ENCODE measurements at regions not wholly inside any gene's neighbourhood (a gene's known extent, or its start where the extent isn't known, plus 50 kb on each side); places are given as distances from the start of the nearest gene placed in this dataset.

- no peak overlapping the region for H4K8ac ChIP-seq (ENCODE audit: extremely low read depth, insufficient read depth, low read length)
- H3K4me1 ChIP-seq (replicated peaks in 1 of 4; ENCODE audit: control insufficient read depth in 3 of 4, insufficient read depth in 4 of 4, low read length in 3 of 4), result no peaks in the 10 kb centered on the region; a peak in 1 of 7 replicates
- TF ChIP-seq TBP (IDR thresholded peaks at IDR 0.05; ENCODE audit: low read depth, low read length), result no peak
- no peak for TF ChIP-seq CTBP2 (IDR thresholded peaks at IDR 0.05; ENCODE audit: borderline replicate concordance, insufficient read depth, insufficient read length, low read length)
- no peak for TF ChIP-seq KDM1A (IDR thresholded peaks at IDR 0.05; ENCODE audit: borderline replicate concordance, low read length)
- no peak for TF ChIP-seq NANOG (IDR thresholded peaks at IDR 0.05; ENCODE audit: insufficient read depth, low read depth, low read length, poor library complexity, severe bottlenecking)
- no peak for TF ChIP-seq HDAC2 (IDR thresholded peaks at IDR 0.05; ENCODE audit: borderline replicate concordance in 1 of 2, low read depth in 2 of 2, low read length in 2 of 2)
- TF ChIP-seq MAX (IDR thresholded peaks at IDR 0.05), result no peak
- TF ChIP-seq JUND (IDR thresholded peaks at IDR 0.05; ENCODE audit: low read length), result no peak
- no peak for TF ChIP-seq BCL11A (IDR thresholded peaks at IDR 0.05; ENCODE audit: low read depth in 2 of 2, low read length in 2 of 2)
- no peak for TF ChIP-seq GTF2F1 (IDR thresholded peaks at IDR 0.05; ENCODE audit: borderline replicate concordance, low read depth, low read length)
- no peak for TF ChIP-seq POLR2AphosphoS5 (IDR thresholded peaks at IDR 0.05; ENCODE audit: low read depth, low read length)
- no peak for TF ChIP-seq ATF2 (IDR thresholded peaks at IDR 0.05; ENCODE audit: low read length)
- TF ChIP-seq MAFK (IDR thresholded peaks at IDR 0.05; ENCODE audit: low read depth, low read length), result no peak
Observed at GRCh38 chr3:193051314-193051713, 133.7 kb upstream of the MB21D2 start.

More at GRCh38 chr3:193051314-193051713, 133.7 kb upstream of the MB21D2 start:
- Histone ChIP-seq H3K4me2 (ENCODE audit: insufficient read depth in 1 of 2, low read depth in 2 of 2, low read length in 2 of 2) (no peak overlapping the region), H2BK15ac (ENCODE audit: low read length) (no peak overlapping the region), H2BK120ac (replicated peaks; ENCODE audit: low read depth, low read length) (no peak overlapping the region), H2BK20ac (ENCODE audit: low read length) (no peak overlapping the region), H3K9me3 (ENCODE audit: insufficient read depth in 2 of 2, low read depth in 1 of 2, low read length in 1 of 2) (no peaks in the 10 kb centered on the region), H2AFZ (ENCODE audit: low read length) (no peak overlapping the region), H4K91ac (replicated peaks; ENCODE audit: insufficient read length, low read length) (no peak overlapping the region), H3K14ac (ENCODE audit: insufficient read length) (no peak overlapping the region), H3K79me1 (ENCODE audit: low read depth, low read length) (no peaks in the 10 kb centered on the region), H3K79me2 (ENCODE audit: control insufficient read depth in 1 of 2, insufficient read depth in 2 of 2, low read length in 2 of 2) (no peaks in the 10 kb centered on the region), H4K5ac (ENCODE audit: insufficient read length, low read depth, low read length) (no peak overlapping the region), H2AK5ac (ENCODE audit: low read depth, low read length) (no peak overlapping the region), H3K27me3 (replicated peaks in 1 of 4; ENCODE audit: control insufficient read depth in 3 of 4, extremely low read depth in 1 of 4, insufficient read depth in 3 of 4, low read length in 3 of 4) (no peaks in the 10 kb centered on the region), H3K18ac (ENCODE audit: extremely low read depth, low read length) (no peak overlapping the region), H3K23ac (ENCODE audit: insufficient read length) (no peak overlapping the region), H3K36me3 (ENCODE audit: control insufficient read depth in 2 of 4, insufficient read depth in 4 of 4, low read length in 3 of 4) (no peaks in the 10 kb centered on the region), H3K27ac (ENCODE audit: low read depth, low read length) (no peak overlapping the region), H4K20me1 (replicated peaks in 1 of 2; ENCODE audit: control insufficient read depth in 1 of 2, insufficient read depth in 2 of 2, low read length in 2 of 2) (no peaks in the 10 kb centered on the region), H3K4ac (replicated peaks; ENCODE audit: insufficient read length, low read depth, low read length) (no peak overlapping the region), H3K9ac (replicated peaks in 1 of 4; ENCODE audit: extremely low read depth in 1 of 4, low read depth in 3 of 4, low read length in 3 of 4) (no peak overlapping the region), H2BK5ac (ENCODE audit: low read depth, low read length) (no peak overlapping the region), H3K23me2 (ENCODE audit: low read depth, low read length) (no peaks in the 10 kb centered on the region), H3K56ac (replicated peaks; ENCODE audit: insufficient read length, low read depth, low read length) (no peak overlapping the region), H3K4me3 (ENCODE audit: extremely low read depth in 1 of 4, insufficient read depth in 2 of 4, low read depth in 3 of 4, low read length in 4 of 4) (no peak overlapping the region), H2BK12ac (ENCODE audit: low read depth, low read length) (no peak overlapping the region)
- ChIA-PET POLR2A (ENCODE audit: partially characterized antibody) (no interaction called here), CTCF (ENCODE audit: partially characterized antibody) (interaction anchor here (2.0 to 5.4 kb wide), 3 partner anchors 10 to 239 kb away, joined by 5 to 26 read pairs (median 17); no protein-coding TSS in a partner anchor)
- WGBS, 2 experiments (ENCODE audit: extremely low coverage in 1 of 2, insufficient coverage in 1 of 2, insufficient read length in 1 of 2, insufficient replicate concordance in 2 of 2, low coverage in 1 of 2, low lambda C conversion rate in 2 of 2, missing lambda C conversion rate in 1 of 2), result 92% methylated on average over 4 of the region's 4 CpGs; no CpG with 5 or more reads in 1 of the 2 experiments
- FAIRE-seq, result no peak
- no peak for DNase-seq (ENCODE audit: low read depth in 1 of 2, low spot score in 2 of 2)
